ENCODE measurements at regions not wholly inside any gene's neighbourhood (a gene's known extent, or its start where the extent isn't known, plus 50 kb on each side); places are given as distances from the start of the nearest gene placed in this dataset.
A peak's percentile ranks its signal among the peaks of the same experiment; 100 is the strongest.

- TF ChIP-seq TSHZ1 (tag by site-specific recombination; IDR thresholded peaks at IDR 0.05; ENCODE audit: borderline replicate concordance) (peak; percentile 81; the same call in 1 of the 2 replicates), GLI4 (tag by site-specific recombination; IDR thresholded peaks at IDR 0.05) (no peak), ZNF23 (tag by site-specific recombination; IDR thresholded peaks at IDR 0.05; ENCODE audit: borderline replicate concordance) (no peak), ZBTB8A (tag by site-specific recombination; IDR thresholded peaks at IDR 0.05) (peak; percentile 46), ZNF514 (tag by site-specific recombination; IDR thresholded peaks at IDR 0.05) (no peak), IKZF3 (tag by site-specific recombination; IDR thresholded peaks at IDR 0.05) (peak; percentile 69), ZNF157 (tag by site-specific recombination; IDR thresholded peaks at IDR 0.05) (no peak), ZNF354C (tag by site-specific recombination; IDR thresholded peaks at IDR 0.05; ENCODE audit: borderline replicate concordance, low read depth) (no peak), EGR2 (tag by site-specific recombination; IDR thresholded peaks at IDR 0.05; ENCODE audit: low read depth) (peak; percentile 58; the same call in 1 of the 2 replicates), ZNF146 (tag by site-specific recombination; IDR thresholded peaks at IDR 0.05) (no peak), RBAK (tag by site-specific recombination; IDR thresholded peaks at IDR 0.05) (no peak), ZBTB11 (tag by site-specific recombination; conservative IDR thresholded peaks at IDR 0.05; ENCODE audit: low read depth) (no peak), ZBTB48 (tag by site-specific recombination; IDR thresholded peaks at IDR 0.05) (peak; percentile 19; the same call in 1 of the 2 replicates), ZNF19 (tag by site-specific recombination; IDR thresholded peaks at IDR 0.05; ENCODE audit: low read depth) (no peak), ZNF785 (tag by site-specific recombination; IDR thresholded peaks at IDR 0.05) (no peak), ZSCAN23 (tag by site-specific recombination; IDR thresholded peaks at IDR 0.05) (peak; percentile 82; the same call in 1 of the 2 replicates), ZNF76 (tag by site-specific recombination; IDR thresholded peaks at IDR 0.05; ENCODE audit: borderline replicate concordance, low read depth) (0 out of 2 replicates have a peak, but pooled peaks have one; percentile 34), SP7 (tag by site-specific recombination; IDR thresholded peaks at IDR 0.05) (peak; percentile 91), ZNF121 (tag by site-specific recombination; IDR thresholded peaks at IDR 0.05) (no peak), KLF7 (tag by site-specific recombination; IDR thresholded peaks at IDR 0.05; ENCODE audit: borderline replicate concordance) (no peak), ZNF473 (tag by site-specific recombination; IDR thresholded peaks at IDR 0.05) (no peak), YY2 (tag by site-specific recombination; IDR thresholded peaks at IDR 0.05) (no peak), PRDM6 (tag by site-specific recombination; IDR thresholded peaks at IDR 0.05) (peak; percentile 38; the same call in 1 of the 2 replicates), ZNF112 (tag by site-specific recombination; IDR thresholded peaks at IDR 0.05) (no peak), ZNF843 (tag by site-specific recombination; IDR thresholded peaks at IDR 0.05) (peak; percentile 81), YY1 (tag by site-specific recombination; IDR thresholded peaks at IDR 0.05) (no peak), ZNF560 (tag by site-specific recombination; IDR thresholded peaks at IDR 0.05; ENCODE audit: borderline replicate concordance) (no peak), ZNF2 (tag by site-specific recombination; IDR thresholded peaks at IDR 0.05) (peak; percentile 58), ZNF677 (tag by site-specific recombination; IDR thresholded peaks at IDR 0.05) (no peak), ZNF202 (tag by site-specific recombination; IDR thresholded peaks at IDR 0.05; ENCODE audit: borderline replicate concordance) (no peak), ZNF837 (tag by site-specific recombination; IDR thresholded peaks at IDR 0.05) (no peak), SP3 (tag by site-specific recombination; IDR thresholded peaks at IDR 0.05) (no peak; the same call in none of the 2 replicates), ZBTB6 (tag by site-specific recombination; IDR thresholded peaks at IDR 0.05) (no peak; the same call in 1 of the 2 replicates)
Observed at GRCh38 chr17:13415871-13416416, 185.8 kb downstream of the HS3ST3A1 start (continued).
